ENCODE measurements at regions not wholly inside any gene's neighbourhood (a gene's known extent, or its start where the extent isn't known, plus 50 kb on each side); places are given as distances from the start of the nearest gene placed in this dataset.

DNA sequence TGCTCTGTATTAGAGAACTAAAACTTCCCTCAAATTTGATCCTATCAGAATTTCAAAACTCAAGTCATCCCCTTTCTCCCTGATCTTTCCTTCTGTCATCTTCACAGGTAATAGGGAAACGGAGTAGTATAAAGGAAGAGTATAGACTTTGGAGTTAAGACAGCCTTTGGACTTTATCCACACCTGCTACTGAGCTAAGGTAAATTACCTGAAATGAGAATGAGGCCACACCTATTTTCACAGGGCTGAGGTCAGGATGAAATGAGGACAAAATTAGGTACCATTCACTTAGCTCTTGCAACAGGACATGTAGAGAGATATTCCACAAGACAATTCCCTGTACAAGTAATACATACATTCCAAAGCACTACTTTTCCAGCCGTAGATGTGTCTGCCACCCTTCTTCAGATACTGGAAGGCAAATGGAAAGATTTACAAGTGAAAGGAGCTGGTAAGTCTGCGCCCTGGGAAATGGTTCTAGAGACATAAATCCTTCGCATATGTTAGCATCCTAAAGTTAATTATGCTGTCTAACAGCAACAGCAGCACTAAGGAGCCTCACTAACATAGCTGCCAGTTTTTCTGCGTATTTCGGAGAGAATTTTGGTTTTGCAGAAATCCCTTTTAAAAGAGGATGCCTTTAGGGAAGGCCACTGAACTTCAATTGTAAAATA lies 461.8 kb downstream of the SHQ1 start:
- Histone ChIP-seq H3K36me3 (no peaks in the 10 kb centered on the region), H3F3A (ENCODE audit: low read depth) (no peaks in the 10 kb centered on the region), H3K27me3 (no peaks in the 10 kb centered on the region), H2AFZ (replicated peaks) (no peak overlapping the region), H3K9ac (no peak overlapping the region), H3K9me3 (ENCODE audit: low read depth) (no peaks in the 10 kb centered on the region), H3K4me2 (no peak overlapping the region), H4K20me1 (ENCODE audit: low read depth) (peaks cover 99% of the 10 kb centered on the region), H3K27ac (no peak overlapping the region), H3K4me1 (peaks cover 15% of the 10 kb centered on the region), H3K79me2 (ENCODE audit: low read depth) (peaks cover 100% of the 10 kb centered on the region), H3K4me3 (no peak overlapping the region)
- Mint-ChIP-seq H3K4me1 (peaks cover 14% of the 10 kb centered on the region), H3K27ac (no peak overlapping the region), H3K36me3 (peaks cover 15% of the 10 kb centered on the region), H3K9me3 (peaks cover 2% of the 10 kb centered on the region), H3K27me3 (ENCODE audit: insufficient read depth, low read depth) (no peaks in the 10 kb centered on the region), H3K4me3 (no peak overlapping the region)
- TF ChIP-seq EZH2phosphoT487 (IDR thresholded peaks at IDR 0.05) (no peak), EZH2 (IDR thresholded peaks at IDR 0.05) (no peak)
- TF ChIP-seq, protein P1, sequence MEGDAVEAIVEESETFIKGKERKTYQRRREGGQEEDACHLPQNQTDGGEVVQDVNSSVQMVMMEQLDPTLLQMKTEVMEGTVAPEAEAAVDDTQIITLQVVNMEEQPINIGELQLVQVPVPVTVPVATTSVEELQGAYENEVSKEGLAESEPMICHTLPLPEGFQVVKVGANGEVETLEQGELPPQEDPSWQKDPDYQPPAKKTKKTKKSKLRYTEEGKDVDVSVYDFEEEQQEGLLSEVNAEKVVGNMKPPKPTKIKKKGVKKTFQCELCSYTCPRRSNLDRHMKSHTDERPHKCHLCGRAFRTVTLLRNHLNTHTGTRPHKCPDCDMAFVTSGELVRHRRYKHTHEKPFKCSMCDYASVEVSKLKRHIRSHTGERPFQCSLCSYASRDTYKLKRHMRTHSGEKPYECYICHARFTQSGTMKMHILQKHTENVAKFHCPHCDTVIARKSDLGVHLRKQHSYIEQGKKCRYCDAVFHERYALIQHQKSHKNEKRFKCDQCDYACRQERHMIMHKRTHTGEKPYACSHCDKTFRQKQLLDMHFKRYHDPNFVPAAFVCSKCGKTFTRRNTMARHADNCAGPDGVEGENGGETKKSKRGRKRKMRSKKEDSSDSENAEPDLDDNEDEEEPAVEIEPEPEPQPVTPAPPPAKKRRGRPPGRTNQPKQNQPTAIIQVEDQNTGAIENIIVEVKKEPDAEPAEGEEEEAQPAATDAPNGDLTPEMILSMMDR (IDR thresholded peaks at IDR 0.05), result no peak
- no peak for DNase-seq (ENCODE audit: low spot score)

DNA sequence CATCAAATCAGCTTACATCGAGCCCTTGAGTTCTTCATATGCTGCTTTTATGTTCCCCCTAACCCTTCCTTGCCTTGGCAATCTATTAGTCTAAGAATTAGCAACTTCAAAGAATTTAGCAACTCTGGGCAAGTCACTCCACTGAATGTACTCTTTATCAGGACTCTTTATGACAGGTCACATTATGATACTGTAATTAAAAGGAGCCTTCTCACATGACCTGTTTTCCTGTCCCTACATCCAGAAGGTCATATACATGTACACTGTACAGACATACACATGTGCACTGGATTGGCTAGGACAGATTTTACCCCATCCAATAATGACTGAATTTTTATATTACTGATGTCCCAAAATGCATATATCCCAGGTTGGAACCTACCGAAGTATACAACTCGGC lies 463.1 kb downstream of the SHQ1 start:
- Mint-ChIP-seq H3K4me3 (no peak overlapping the region), H3K9me3 (peaks cover 2% of the 10 kb centered on the region), H3K4me1 (peaks cover 27% of the 10 kb centered on the region), H3K36me3 (peaks cover 15% of the 10 kb centered on the region), H3K27ac (no peak overlapping the region), H3K27me3 (ENCODE audit: insufficient read depth, low read depth) (no peaks in the 10 kb centered on the region)
- H3K4me1 ChIP-seq, result peaks cover 17% of the 10 kb centered on the region
- H3K4me2 ChIP-seq, result no peak overlapping the region
- no peak for TF ChIP-seq EZH2phosphoT487 (IDR thresholded peaks at IDR 0.05)
- TF ChIP-seq, protein P1 (IDR thresholded peaks at IDR 0.05), result no peak
- no peak for TF ChIP-seq EZH2 (IDR thresholded peaks at IDR 0.05)
- H3K79me2 ChIP-seq (ENCODE audit: low read depth), result peaks cover 100% of the 10 kb centered on the region
- peaks cover 99% of the 10 kb centered on the region for H4K20me1 ChIP-seq (ENCODE audit: low read depth)
- no peak overlapping the region for H2AFZ ChIP-seq (replicated peaks)
- no peaks in the 10 kb centered on the region for H3K9me3 ChIP-seq (ENCODE audit: low read depth)
- no peaks in the 10 kb centered on the region for H3K27me3 ChIP-seq
- H3K4me3 ChIP-seq, result no peak overlapping the region
- no peak overlapping the region for H3K9ac ChIP-seq
- DNase-seq (ENCODE audit: low spot score), result no peak
- no peak overlapping the region for H3K27ac ChIP-seq
- H3K36me3 ChIP-seq, result no peaks in the 10 kb centered on the region
- peaks cover 5% of the 10 kb centered on the region for H3F3A ChIP-seq (ENCODE audit: low read depth)

DNA sequence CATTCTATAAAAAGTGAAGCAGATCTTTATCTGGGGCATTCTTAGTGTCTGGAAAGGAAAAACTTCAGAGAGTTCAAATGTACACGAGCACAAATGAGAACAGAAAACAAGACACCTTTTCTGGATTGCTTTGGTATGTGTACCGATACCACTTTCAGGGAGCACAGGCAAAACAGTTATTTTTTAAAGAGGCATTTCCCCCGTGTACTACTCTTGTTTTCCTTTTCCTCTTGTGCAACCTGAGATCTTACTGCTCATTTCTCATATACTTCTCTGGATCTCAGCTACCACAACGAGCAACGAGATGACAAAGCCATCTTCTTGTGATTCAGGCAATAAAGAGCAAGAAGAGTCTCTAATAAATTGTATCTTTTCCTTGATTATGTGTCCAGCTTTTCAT lies 463.6 kb downstream of the SHQ1 start:
- H3K4me1 Mint-ChIP-seq, result peaks cover 32% of the 10 kb centered on the region

More for the DNA sequence above, 463.6 kb downstream of the SHQ1 start:
- H3K36me3 Mint-ChIP-seq, result peaks cover 15% of the 10 kb centered on the region
- peaks cover 100% of the 10 kb centered on the region for H3K79me2 ChIP-seq (ENCODE audit: low read depth)
- DNase-seq (ENCODE audit: low spot score), result no peak
- H3K4me3 ChIP-seq, result no peak overlapping the region
- peaks cover 99% of the 10 kb centered on the region for H4K20me1 ChIP-seq (ENCODE audit: low read depth)
- H3K27me3 Mint-ChIP-seq (ENCODE audit: insufficient read depth, low read depth), result no peaks in the 10 kb centered on the region
- H3K27ac ChIP-seq, result no peak overlapping the region
- TF ChIP-seq EZH2 (IDR thresholded peaks at IDR 0.05), result no peak
- TF ChIP-seq EZH2phosphoT487 (IDR thresholded peaks at IDR 0.05), result no peak
- TF ChIP-seq, protein P1 (IDR thresholded peaks at IDR 0.05), result no peak
- H3K4me1 ChIP-seq, result peaks cover 23% of the 10 kb centered on the region
- no peak overlapping the region for H2AFZ ChIP-seq (replicated peaks)
- no peaks in the 10 kb centered on the region for H3K9me3 ChIP-seq (ENCODE audit: low read depth)
- H3K4me3 Mint-ChIP-seq, result no peak overlapping the region
- H3K27ac Mint-ChIP-seq, result no peak overlapping the region
- H3K9me3 Mint-ChIP-seq, result peaks cover 2% of the 10 kb centered on the region
- H3K27me3 ChIP-seq, result no peaks in the 10 kb centered on the region
- peaks cover 11% of the 10 kb centered on the region for H3F3A ChIP-seq (ENCODE audit: low read depth)
- H3K4me2 ChIP-seq, result no peak overlapping the region
- no peaks in the 10 kb centered on the region for H3K36me3 ChIP-seq
- no peak overlapping the region for H3K9ac ChIP-seq
